MM.1S (cell line): ENCODE measurements at regions not wholly inside any gene's neighbourhood (a gene's known extent, or its start where the extent isn't known, plus 50 kb on each side); places are given as distances from the start of the nearest gene placed in this dataset.
A peak's percentile ranks its signal among the peaks of the same experiment; 100 is the strongest.

Experiments
- DNase-seq: peaks from one replicate; pipeline ENCODE4 v3.0.0-alpha.2; 2015
- H2AFZ ChIP-seq: fragments of 300-600 bp; sonication (generic); 2 replicates; pipeline ENCODE4 v1.6.0; 2016; ENCODE audit warnings: antibody characterized with exemption, low read length
- H3F3A ChIP-seq: fragments of 300-600 bp; sonication (generic); 2 replicates; pipeline ENCODE4 v1.6.1; 2016; ENCODE audit warnings: mild to moderate bottlenecking, antibody characterized with exemption, low read length, moderate library complexity, mixed read lengths; ENCODE audit not compliant: insufficient read depth
- H3K27ac ChIP-seq: fragments of 300-600 bp; sonication (generic); 2 replicates; pipeline ENCODE4 v1.5.1; 2016; ENCODE audit warnings: mild to moderate bottlenecking, low read length
- H3K27me3 ChIP-seq: fragments of 300-600 bp; sonication (generic); replicated peaks from 2 replicates; pipeline ENCODE4 v1.6.0; 2016; ENCODE audit warnings: low read length; ENCODE audit not compliant: insufficient read depth
- H3K36me3 ChIP-seq: fragments of 300-600 bp; sonication (generic); replicated peaks from 2 replicates; pipeline ENCODE4 v1.6.1; 2016; ENCODE audit warnings: mild to moderate bottlenecking, low read length, mixed read lengths; ENCODE audit not compliant: insufficient read depth
- H3K4me1 ChIP-seq: fragments of 300-600 bp; sonication (generic); 2 replicates; pipeline ENCODE4 v1.6.1; 2016; ENCODE audit warnings: low read length, mixed read lengths
- H3K4me2 ChIP-seq: fragments of 300-600 bp; sonication (generic); 2 replicates; pipeline ENCODE4 v1.6.0; 2016; ENCODE audit warnings: low read depth, low read length
- H3K4me3 ChIP-seq: fragments of 300-600 bp; sonication (generic); 2 replicates; pipeline ENCODE4 v1.5.1; 2016; ENCODE audit warnings: low read length, mixed read lengths
- H3K79me2 ChIP-seq: fragments of 300-600 bp; sonication (generic); 2 replicates; pipeline ENCODE4 v1.6.1; 2016; ENCODE audit warnings: mixed run types, low read length, mixed read lengths
- H3K9ac ChIP-seq: fragments of 300-600 bp; sonication (generic); 2 replicates; pipeline ENCODE4 v1.6.1; 2016; ENCODE audit warnings: low read length, mixed read lengths
- H3K9me2 ChIP-seq: fragments of 300-600 bp; sonication (generic); replicated peaks from 2 replicates; pipeline ENCODE4 v1.6.1; 2016; ENCODE audit warnings: mild to moderate bottlenecking, low read length, mixed read lengths; ENCODE audit not compliant: insufficient read depth
- H3K9me3 ChIP-seq: fragments of 300-600 bp; sonication (generic); replicated peaks from 2 replicates; pipeline ENCODE4 v1.6.1; 2016; ENCODE audit warnings: mild to moderate bottlenecking, low read length, mixed read lengths; ENCODE audit not compliant: insufficient read depth
- H4K20me1 ChIP-seq: fragments of 300-600 bp; sonication (generic); 2 replicates; pipeline ENCODE4 v1.6.1; 2016; ENCODE audit warnings: mild to moderate bottlenecking, low read length, moderate library complexity, mixed read lengths; ENCODE audit not compliant: insufficient read depth
- CTCF ChIP-seq: fragments of 300-600 bp; sonication (generic); IDR thresholded peaks from 2 replicates; pipeline ENCODE4 v1.5.1; 2016; ENCODE audit warnings: antibody characterized with exemption, low read length, mixed read lengths
- EZH2 ChIP-seq: fragments of 300-600 bp; sonication (generic); optimal IDR thresholded peaks from 2 replicates; pipeline ENCODE3; 2017; ENCODE audit warnings: low read depth, mild to moderate bottlenecking, antibody characterized with exemption, low read length, mixed read lengths
- EZH2phosphoT487 ChIP-seq: fragments of 300-600 bp; sonication (generic); IDR thresholded peaks from 2 replicates; pipeline ENCODE4 v1.6.1; 2018; ENCODE audit warnings: antibody characterized with exemption, low read length

- Histone ChIP-seq H3K4me3 (no peak overlapping the region), H3K79me2 (no peaks in the 10 kb centered on the region), H3K4me1 (no peaks in the 10 kb centered on the region), H3K36me3 (no peaks in the 10 kb centered on the region), H3K9me2 (0 out of 2 replicates have a peak, but pooled peaks cover 2% of the 10 kb centered on the region), H3K27me3 (no peaks in the 10 kb centered on the region), H4K20me1 (no peaks in the 10 kb centered on the region), H2AFZ (no peak overlapping the region), H3K4me2 (no peak overlapping the region), H3F3A (no peaks in the 10 kb centered on the region), H3K9ac (no peak overlapping the region), H3K9me3 (no peaks in the 10 kb centered on the region), H3K27ac (no peak overlapping the region)
- TF ChIP-seq EZH2 (no peak), CTCF (no peak), EZH2phosphoT487 (no peak)
- no peak for DNase-seq
These were observed 255.2 kb downstream of the DEPDC1B start for GRCh38 chr5:60444661-60445360.

- H3F3A ChIP-seq = no peaks in the 10 kb centered on the region
- no peaks in the 10 kb centered on the region for H3K79me2 ChIP-seq
- no peaks in the 10 kb centered on the region for H3K9me3 ChIP-seq
These were observed 260.4 kb downstream of the DEPDC1B start for GRCh38 chr5:60439552-60439951.

GRCh38 chr5:60437308-60437707 lies 262.7 kb downstream of the DEPDC1B start:
- no peaks in the 10 kb centered on the region for H3K27me3 ChIP-seq
- no peak for TF ChIP-seq EZH2phosphoT487
- TF ChIP-seq EZH2 = no peak
- TF ChIP-seq CTCF = no peak
- no peaks in the 10 kb centered on the region for H3K9me3 ChIP-seq
- H2AFZ ChIP-seq = no peak overlapping the region
- H3K79me2 ChIP-seq = no peaks in the 10 kb centered on the region
- no peaks in the 10 kb centered on the region for H3K36me3 ChIP-seq
- H3K4me1 ChIP-seq = peaks cover 15% of the 10 kb centered on the region
- H3K9me2 ChIP-seq = 0 out of 2 replicates have a peak, but pooled peaks cover 2% of the 10 kb centered on the region
- H3K4me2 ChIP-seq = no peak overlapping the region
- no peaks in the 10 kb centered on the region for H4K20me1 ChIP-seq
- H3K4me3 ChIP-seq = no peak overlapping the region
- H3K27ac ChIP-seq = no peak overlapping the region
- H3K9ac ChIP-seq = no peak overlapping the region
- H3F3A ChIP-seq = no peaks in the 10 kb centered on the region
- peak; percentile 34 for DNase-seq

More at GRCh38 chr5:60439552-60439951, 260.4 kb downstream of the DEPDC1B start:
- H3K4me2 ChIP-seq = no peak overlapping the region
- H3K27ac ChIP-seq = no peak overlapping the region
- no peaks in the 10 kb centered on the region for H3K27me3 ChIP-seq
- no peak for TF ChIP-seq EZH2phosphoT487
- TF ChIP-seq EZH2 = no peak
- no peak for TF ChIP-seq CTCF
- no peaks in the 10 kb centered on the region for H3K36me3 ChIP-seq
- no peak overlapping the region for H3K9ac ChIP-seq
- no peak overlapping the region for H2AFZ ChIP-seq
- peaks cover 15% of the 10 kb centered on the region for H3K4me1 ChIP-seq
- 0 out of 2 replicates have a peak, but pooled peaks cover 2% of the 10 kb centered on the region for H3K9me2 ChIP-seq
- H4K20me1 ChIP-seq = no peaks in the 10 kb centered on the region
- DNase-seq = no peak
- H3K4me3 ChIP-seq = no peak overlapping the region
